GM21576 (cell line): ENCODE measurements at regions not wholly inside any gene's neighbourhood (a gene's known extent, or its start where the extent isn't known, plus 50 kb on each side); places are given as distances from the start of the nearest gene placed in this dataset.

Experiments used
- ATAC-seq: cut with Tn5 transposase; IDR thresholded peaks from one replicate; pipeline ENCODE4 v1.9.1; 2021; ENCODE audit warnings: mild to moderate bottlenecking, moderate library complexity; ENCODE audit not compliant: unreplicated experiment

GRCh38 chr5:54656261-54656728 lies 138.7 kb downstream of the SNX18 start:
- ATAC-seq: no peak

GRCh38 chr5:54655761-54656160 lies 138.2 kb downstream of the SNX18 start:
- no peak for ATAC-seq

- ATAC-seq: no peak
These were observed 137.7 kb downstream of the SNX18 start for GRCh38 chr5:54655266-54655665.

- no peak for ATAC-seq
These were observed 136.5 kb downstream of the SNX18 start for GRCh38 chr5:54653956-54654614.

- no peak for ATAC-seq
These were observed 134.0 kb downstream of the SNX18 start for GRCh38 chr5:54651482-54652076.

- no peak for ATAC-seq
These were observed 131.5 kb downstream of the SNX18 start for GRCh38 chr5:54649041-54649504.

- ATAC-seq: peak; percentile 93
These were observed 129.0 kb downstream of the SNX18 start for GRCh38 chr5:54646356-54647101.

- ATAC-seq: no peak
These were observed 128.4 kb downstream of the SNX18 start for GRCh38 chr5:54645882-54646355.

GRCh38 chr5:54644226-54644625 lies 126.7 kb downstream of the SNX18 start:
- ATAC-seq: no peak

- no peak for ATAC-seq
These were observed 126.1 kb downstream of the SNX18 start for GRCh38 chr5:54643685-54644106.

GRCh38 chr5:54639621-54640020 lies 122.1 kb downstream of the SNX18 start:
- no peak for ATAC-seq

GRCh38 chr5:54638106-54638505 lies 120.5 kb downstream of the SNX18 start:
- ATAC-seq: no peak

GRCh38 chr5:54637654-54638053 lies 120.1 kb downstream of the SNX18 start:
- no peak for ATAC-seq

GRCh38 chr5:54634089-54634488 lies 116.5 kb downstream of the SNX18 start:
- ATAC-seq: no peak

GRCh38 chr5:54632131-54632701 lies 114.7 kb downstream of the SNX18 start:
- ATAC-seq: no peak

GRCh38 chr5:54630738-54631359 lies 113.3 kb downstream of the SNX18 start:
- ATAC-seq: no peak

GRCh38 chr5:54629115-54629514 lies 111.6 kb downstream of the SNX18 start:
- no peak for ATAC-seq

- ATAC-seq: no peak
These were observed 110.5 kb downstream of the SNX18 start for GRCh38 chr5:54628050-54628449.

GRCh38 chr5:54626407-54626806 lies 108.8 kb downstream of the SNX18 start:
- ATAC-seq: no peak

GRCh38 chr5:54624805-54625568 lies 107.4 kb downstream of the SNX18 start:
- ATAC-seq: no peak
